B cell (primary cell): ENCODE measurements at regions not wholly inside any gene's neighbourhood (a gene's known extent, or its start where the extent isn't known, plus 50 kb on each side); places are given as distances from the start of the nearest gene placed in this dataset.

Experiments
- EZH2 ChIP-seq: IDR thresholded peaks from 2 replicates; pipeline ENCODE4 v1.6.1; 2012; ENCODE audit warnings: borderline replicate concordance, low read depth, mild to moderate bottlenecking, moderate library complexity, low read length; ENCODE audit not compliant: insufficient read depth, poor library complexity, severe bottlenecking
- TF ChIP-seq, protein P1 (sequence below): fragments of 200-600 bp; IDR thresholded peaks from one replicate; pipeline ENCODE4 v1.8.0; 2022; ENCODE audit warnings: antibody characterized with exemption, mild to moderate bottlenecking

DNA sequence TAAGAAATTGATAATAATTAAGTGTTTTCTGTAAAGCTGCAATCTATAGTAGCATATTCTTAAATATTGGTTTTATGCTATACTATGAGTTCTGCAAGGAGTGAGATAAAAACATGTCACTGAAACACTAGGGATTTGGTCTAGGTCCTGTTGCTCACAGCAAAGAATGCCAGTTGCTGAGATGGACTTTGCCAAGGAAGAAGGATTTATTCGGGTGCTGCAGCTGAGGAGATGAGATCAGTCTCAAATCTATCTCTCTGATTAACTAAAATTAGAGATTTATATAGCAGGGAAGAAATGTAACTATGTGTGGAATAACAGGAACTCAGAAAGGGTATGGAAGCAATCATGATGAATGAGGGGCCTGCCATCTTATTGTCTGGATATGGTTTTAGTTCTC is 1569.9 kb downstream of the PCDH7 start:
- TF ChIP-seq, protein P1, sequence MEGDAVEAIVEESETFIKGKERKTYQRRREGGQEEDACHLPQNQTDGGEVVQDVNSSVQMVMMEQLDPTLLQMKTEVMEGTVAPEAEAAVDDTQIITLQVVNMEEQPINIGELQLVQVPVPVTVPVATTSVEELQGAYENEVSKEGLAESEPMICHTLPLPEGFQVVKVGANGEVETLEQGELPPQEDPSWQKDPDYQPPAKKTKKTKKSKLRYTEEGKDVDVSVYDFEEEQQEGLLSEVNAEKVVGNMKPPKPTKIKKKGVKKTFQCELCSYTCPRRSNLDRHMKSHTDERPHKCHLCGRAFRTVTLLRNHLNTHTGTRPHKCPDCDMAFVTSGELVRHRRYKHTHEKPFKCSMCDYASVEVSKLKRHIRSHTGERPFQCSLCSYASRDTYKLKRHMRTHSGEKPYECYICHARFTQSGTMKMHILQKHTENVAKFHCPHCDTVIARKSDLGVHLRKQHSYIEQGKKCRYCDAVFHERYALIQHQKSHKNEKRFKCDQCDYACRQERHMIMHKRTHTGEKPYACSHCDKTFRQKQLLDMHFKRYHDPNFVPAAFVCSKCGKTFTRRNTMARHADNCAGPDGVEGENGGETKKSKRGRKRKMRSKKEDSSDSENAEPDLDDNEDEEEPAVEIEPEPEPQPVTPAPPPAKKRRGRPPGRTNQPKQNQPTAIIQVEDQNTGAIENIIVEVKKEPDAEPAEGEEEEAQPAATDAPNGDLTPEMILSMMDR = no peak
- no peak for TF ChIP-seq EZH2
